H9 (cell line): ENCODE measurements at regions not wholly inside any gene's neighbourhood (a gene's known extent, or its start where the extent isn't known, plus 50 kb on each side); places are given as distances from the start of the nearest gene placed in this dataset.

Source experiments
- DNase-seq: peaks from one replicate; pipeline ENCODE4 v3.0.0-alpha.2; 2017
- H2AFZ ChIP-seq: one replicate; pipeline ENCODE4 v1.6.1; 2013; ENCODE audit warnings: mild to moderate bottlenecking, low read length, control low read depth, moderate library complexity
- H2AK5ac ChIP-seq: 2 replicates; pipeline ENCODE4 v1.6.1; 2013; ENCODE audit warnings: low read length, control low read depth, mixed read lengths; ENCODE audit not compliant: insufficient read length
- H2BK120ac ChIP-seq: one replicate; pipeline ENCODE4 v1.6.1; 2013; ENCODE audit warnings: low read depth, mild to moderate bottlenecking, low read length, control low read depth, inconsistent platforms; ENCODE audit not compliant: poor library complexity, severe bottlenecking
- H2BK12ac ChIP-seq: 2 replicates; pipeline ENCODE4 v1.6.1; 2013; ENCODE audit warnings: low read length, control low read depth, mixed read lengths, low read depth; ENCODE audit not compliant: insufficient read length
- H2BK15ac ChIP-seq: 2 replicates; pipeline ENCODE4 v1.6.1; 2013; ENCODE audit warnings: low read depth, low read length, control low read depth
- H2BK20ac ChIP-seq: one replicate; pipeline ENCODE4 v1.6.1; 2013; ENCODE audit warnings: low read depth, mild to moderate bottlenecking, low read length, control low read depth, inconsistent platforms; ENCODE audit not compliant: poor library complexity, severe bottlenecking
- H2BK5ac ChIP-seq: 2 replicates; pipeline ENCODE4 v1.6.1; 2013; ENCODE audit warnings: low read length, control low read depth, mixed read lengths; ENCODE audit not compliant: insufficient read length
- H3K14ac ChIP-seq: 2 replicates; pipeline ENCODE4 v1.6.1; 2013; ENCODE audit warnings: low read length, control low read depth; ENCODE audit not compliant: insufficient read depth
- H3K18ac ChIP-seq: 2 replicates; pipeline ENCODE4 v1.6.1; 2013; ENCODE audit warnings: low read depth, mild to moderate bottlenecking, mixed read lengths, low read length, control low read depth; ENCODE audit not compliant: insufficient read length
- H3K23ac ChIP-seq: 2 replicates; pipeline ENCODE4 v1.6.1; 2013; ENCODE audit warnings: low read length, control low read depth, mixed read lengths, low read depth; ENCODE audit not compliant: insufficient read length
- H3K23me2 ChIP-seq: 2 replicates; pipeline ENCODE4 v1.6.1; 2013; ENCODE audit warnings: low read depth, mild to moderate bottlenecking, mixed read lengths, low read length, control low read depth; ENCODE audit not compliant: insufficient read length, poor library complexity, severe bottlenecking
- H3K27ac ChIP-seq: 2 replicates; pipeline ENCODE4 v1.5.1; 2013; ENCODE audit warnings: low read length, control low read depth, mixed read lengths, low read depth; ENCODE audit not compliant: insufficient read length
- H3K27me3 ChIP-seq: 2 replicates; pipeline ENCODE4 v1.6.1; 2013; ENCODE audit warnings: low read length, control low read depth, inconsistent platforms; ENCODE audit not compliant: insufficient read depth
- H3K4ac ChIP-seq: 2 replicates; pipeline ENCODE4 v1.6.1; 2013; ENCODE audit warnings: low read depth, mild to moderate bottlenecking, control low read depth, inconsistent platforms, low read length, moderate library complexity
- H3K4me1 ChIP-seq: 2 replicates; pipeline ENCODE4 v1.6.1; 2013; ENCODE audit warnings: low read length, control low read depth, inconsistent platforms; ENCODE audit not compliant: insufficient read depth
- H3K4me2 ChIP-seq: 2 replicates; pipeline ENCODE4 v1.6.1; 2013; ENCODE audit warnings: low read length, control low read depth, mixed read lengths; ENCODE audit not compliant: insufficient read length, insufficient read depth
- H3K56ac ChIP-seq: 2 replicates; pipeline ENCODE4 v1.6.1; 2013; ENCODE audit warnings: low read depth, mild to moderate bottlenecking, mixed read lengths, low read length, control low read depth; ENCODE audit not compliant: insufficient read length
- H3K79me1 ChIP-seq: 2 replicates; pipeline ENCODE4 v1.6.1; 2013; ENCODE audit warnings: low read depth, mild to moderate bottlenecking, moderate library complexity, low read length, control low read depth, inconsistent platforms; ENCODE audit not compliant: insufficient read depth, poor library complexity, severe bottlenecking
- H3K79me2 ChIP-seq: 2 replicates; pipeline ENCODE4 v1.6.1; 2013; ENCODE audit warnings: low read length, control low read depth, inconsistent platforms; ENCODE audit not compliant: insufficient read depth
- H3K9ac ChIP-seq: 2 replicates; pipeline ENCODE4 v1.6.1; 2013; ENCODE audit warnings: low read length, control low read depth, mixed read lengths; ENCODE audit not compliant: insufficient read length; ENCODE audit errors: extremely low read depth
- H3K9me3 ChIP-seq: one replicate; pipeline ENCODE4 v1.6.1; 2013; ENCODE audit warnings: low read depth, low read length, inconsistent platforms; ENCODE audit not compliant: control insufficient read depth
- H3T11ph ChIP-seq: one replicate; pipeline ENCODE4 v1.6.1; 2013; ENCODE audit warnings: mild to moderate bottlenecking, low read length, control low read depth, inconsistent platforms
- H4K20me1 ChIP-seq: one replicate; pipeline ENCODE4 v1.6.1; 2013; ENCODE audit not compliant: control insufficient read depth, insufficient read length, insufficient read depth
- H4K5ac ChIP-seq: 2 replicates; pipeline ENCODE4 v1.6.1; 2013; ENCODE audit warnings: low read depth, mild to moderate bottlenecking, mixed read lengths, low read length, control low read depth; ENCODE audit not compliant: insufficient read length
- H4K8ac ChIP-seq: replicated peaks from 2 replicates; pipeline ENCODE4 v1.6.1; 2013; ENCODE audit warnings: low read length, control low read depth, mixed read lengths, low read depth; ENCODE audit not compliant: insufficient read length
- H4K91ac ChIP-seq: 2 replicates; pipeline ENCODE4 v1.6.1; 2013; ENCODE audit warnings: low read depth, mild to moderate bottlenecking, moderate library complexity, mixed read lengths, low read length, control low read depth; ENCODE audit not compliant: insufficient read length
- H3K27ac Mint-ChIP-seq, 3 experiments: 2 replicates in 2 of 3; 3 replicates in 1 of 3; pipeline ENCODE4 v1.8.0; 2020 to 2021; ENCODE audit warnings: mixed read lengths in 3 of 3, mild to moderate bottlenecking in 1 of 3, moderate library complexity in 1 of 3
- H3K27me3 Mint-ChIP-seq: 2 replicates; pipeline ENCODE4 v1.8.0; 2021; ENCODE audit warnings: low read depth, mild to moderate bottlenecking, moderate library complexity, mixed read lengths
- H3K36me3 Mint-ChIP-seq, 3 experiments: 2 replicates in 2 of 3; 3 replicates in 1 of 3; pipeline ENCODE4 v1.8.0; 2020 to 2021; ENCODE audit warnings: low read depth in 3 of 3, mixed read lengths in 3 of 3; ENCODE audit not compliant: insufficient read depth in 1 of 3
- H3K4me1 Mint-ChIP-seq, 2 experiments: 2 replicates each; pipeline ENCODE4 v1.8.0; 2020; ENCODE audit warnings: mixed read lengths in 2 of 2
- H3K4me3 Mint-ChIP-seq, 2 experiments: 2 replicates in 1 of 2; 3 replicates in 1 of 2; pipeline ENCODE4 v1.8.0; 2020 to 2021; ENCODE audit warnings: mild to moderate bottlenecking in 2 of 2, mixed read lengths in 2 of 2, moderate library complexity in 1 of 2
- H3K9me3 Mint-ChIP-seq, 2 experiments: 2 replicates in 1 of 2; 3 replicates in 1 of 2; pipeline ENCODE4 v1.8.0; 2020; ENCODE audit warnings: mild to moderate bottlenecking in 2 of 2, mixed read lengths in 2 of 2, moderate library complexity in 1 of 2
- WGBS: extraction: QIAGEN DNeasy Blood & Tissue Kit; methylation state at CpG from one replicate; pipeline ENCODE4 v1.1.7; 2013; ENCODE audit warnings: missing lambda C conversion rate, low lambda C conversion rate, mixed read lengths; ENCODE audit not compliant: insufficient read length; ENCODE audit errors: extremely low coverage; 5-methylcytosine and 5-hydroxymethylcytosine counted together
- TF ChIP-seq, protein P1 (sequence below): fragments of 200-600 bp; sonication (generic); conservative IDR thresholded peaks from 3 replicates; pipeline ENCODE4 v1.8.0; 2021; ENCODE audit warnings: antibody characterized with exemption, mild to moderate bottlenecking

DNA sequence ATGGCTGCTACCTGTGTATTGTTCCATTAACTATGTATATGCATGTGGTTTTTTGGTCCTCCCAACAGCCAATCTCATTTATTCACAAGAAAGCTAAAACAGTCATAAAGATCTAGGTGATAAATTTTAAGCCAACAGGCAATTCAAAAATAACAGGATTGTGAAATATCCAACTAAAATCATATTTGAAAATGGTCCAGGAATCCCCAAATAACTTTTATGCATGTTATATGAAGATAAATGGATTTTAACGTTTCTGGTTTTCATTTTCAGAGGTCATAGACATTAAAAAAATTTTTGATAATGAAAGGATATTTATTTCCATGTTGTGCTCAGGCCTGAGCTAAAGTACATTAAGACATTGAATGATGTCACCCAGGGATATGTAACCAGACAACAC is 96.8 kb upstream of the JAZF1 start:
- Histone ChIP-seq H2BK5ac (no peak overlapping the region), H2AFZ (no peak overlapping the region), H3K79me2 (no peaks in the 10 kb centered on the region), H2AK5ac (no peak overlapping the region), H3K4ac (no peak overlapping the region), H2BK15ac (no peak overlapping the region), H2BK20ac (no peak overlapping the region), H2BK12ac (no peak overlapping the region), H3K27ac (no peak overlapping the region), H3T11ph (no peak overlapping the region), H3K9me3 (no peaks in the 10 kb centered on the region), H3K9ac (no peak overlapping the region), H3K18ac (no peak overlapping the region), H3K27me3 (no peaks in the 10 kb centered on the region), H3K79me1 (no peaks in the 10 kb centered on the region), H3K23me2 (no peaks in the 10 kb centered on the region), H3K4me1 (no peaks in the 10 kb centered on the region), H3K56ac (no peak overlapping the region), H2BK120ac (no peak overlapping the region), H3K14ac (no peak overlapping the region), H4K91ac (no peak overlapping the region), H4K8ac (no peak overlapping the region), H3K4me2 (no peak overlapping the region), H3K23ac (no peak overlapping the region), H4K5ac (no peak overlapping the region), H4K20me1 (no peaks in the 10 kb centered on the region)
- WGBS, result 100% methylated on average over 1 of the region's 1 CpG
- TF ChIP-seq, protein P1, sequence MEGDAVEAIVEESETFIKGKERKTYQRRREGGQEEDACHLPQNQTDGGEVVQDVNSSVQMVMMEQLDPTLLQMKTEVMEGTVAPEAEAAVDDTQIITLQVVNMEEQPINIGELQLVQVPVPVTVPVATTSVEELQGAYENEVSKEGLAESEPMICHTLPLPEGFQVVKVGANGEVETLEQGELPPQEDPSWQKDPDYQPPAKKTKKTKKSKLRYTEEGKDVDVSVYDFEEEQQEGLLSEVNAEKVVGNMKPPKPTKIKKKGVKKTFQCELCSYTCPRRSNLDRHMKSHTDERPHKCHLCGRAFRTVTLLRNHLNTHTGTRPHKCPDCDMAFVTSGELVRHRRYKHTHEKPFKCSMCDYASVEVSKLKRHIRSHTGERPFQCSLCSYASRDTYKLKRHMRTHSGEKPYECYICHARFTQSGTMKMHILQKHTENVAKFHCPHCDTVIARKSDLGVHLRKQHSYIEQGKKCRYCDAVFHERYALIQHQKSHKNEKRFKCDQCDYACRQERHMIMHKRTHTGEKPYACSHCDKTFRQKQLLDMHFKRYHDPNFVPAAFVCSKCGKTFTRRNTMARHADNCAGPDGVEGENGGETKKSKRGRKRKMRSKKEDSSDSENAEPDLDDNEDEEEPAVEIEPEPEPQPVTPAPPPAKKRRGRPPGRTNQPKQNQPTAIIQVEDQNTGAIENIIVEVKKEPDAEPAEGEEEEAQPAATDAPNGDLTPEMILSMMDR, result no peak
- Mint-ChIP-seq H3K4me1 (peaks cover 5 to 6% of the 10 kb centered on the region in 2 experiments), H3K4me3 (no peak overlapping the region), H3K36me3 (peaks cover 3 to 5% (median 3%) of the 10 kb centered on the region in 3 experiments; a peak in 5 of 7 replicates), H3K9me3 (peaks cover 4 to 5% of the 10 kb centered on the region in 2 experiments), H3K27me3 (no peaks in the 10 kb centered on the region), H3K27ac (no peak overlapping the region)
- DNase-seq, result no peak
